OCI-LY3 (cell line): ENCODE measurements at regions not wholly inside any gene's neighbourhood (a gene's known extent, or its start where the extent isn't known, plus 50 kb on each side); places are given as distances from the start of the nearest gene placed in this dataset.

Source experiments
- H2AFZ ChIP-seq: fragments of 200-600, 300-600 bp; shearing (Covaris generic); 2 replicates; pipeline ENCODE4 v1.6.0; 2014; ENCODE audit warnings: antibody characterized with exemption, low read depth, low read length
- H3K27ac ChIP-seq: fragments of 200-600, 300-600 bp; sonication (generic); 2 replicates; pipeline ENCODE4 v1.5.1; 2014; ENCODE audit warnings: mild to moderate bottlenecking, low read length, moderate library complexity, mixed read lengths
- H3K27me3 ChIP-seq: fragments of 200-600, 300-600 bp; sonication (generic); 2 replicates; pipeline ENCODE4 v1.6.1; 2014; ENCODE audit warnings: low read depth, low read length, mixed read lengths
- H3K36me3 ChIP-seq: fragments of 200-600, 300-600 bp; sonication (generic); replicated peaks from 2 replicates; pipeline ENCODE3; 2014; ENCODE audit warnings: low read depth, low read length, mixed read lengths
- H3K4me1 ChIP-seq: fragments of 300-600, 200-600 bp; sonication (generic); 2 replicates; pipeline ENCODE4 v1.6.1; 2014; ENCODE audit warnings: low read length, mixed read lengths
- H3K4me2 ChIP-seq: fragments of 200-600, 300-600 bp; sonication (generic); 2 replicates; pipeline ENCODE4 v1.6.1; 2014; ENCODE audit warnings: low read length, mixed read lengths
- H3K4me3 ChIP-seq: fragments of 300-600, 200-600 bp; sonication (generic); 2 replicates; pipeline ENCODE4 v1.5.1; 2014; ENCODE audit warnings: antibody characterized with exemption, mild to moderate bottlenecking, low read length, moderate library complexity
- H3K79me2 ChIP-seq: fragments of 300-600, 200-600 bp; shearing (Covaris generic); 2 replicates; pipeline ENCODE4 v1.6.1; 2014; ENCODE audit warnings: mild to moderate bottlenecking, low read length, mixed read lengths
- H3K9ac ChIP-seq: fragments of 300-600, 200-600 bp; shearing (Covaris generic); 2 replicates; pipeline ENCODE4 v1.6.0; 2014; ENCODE audit warnings: mild to moderate bottlenecking, low read length, moderate library complexity
- H3K9me3 ChIP-seq: fragments of 200-600, 300-600 bp; shearing (Covaris generic); 2 replicates; pipeline ENCODE4 v1.6.1; 2014; ENCODE audit warnings: low read length, mixed read lengths; ENCODE audit not compliant: insufficient read depth
- H4K20me1 ChIP-seq: fragments of 200-600, 300-600 bp; sonication (generic); 2 replicates; pipeline ENCODE4 v1.6.1; 2016; ENCODE audit warnings: low read length, mixed read lengths; ENCODE audit not compliant: insufficient read depth
- EZH2phosphoT487 ChIP-seq: fragments of 200-600 bp; shearing (Covaris generic); IDR thresholded peaks from 2 replicates; pipeline ENCODE4 v1.6.1; 2018; ENCODE audit warnings: antibody characterized with exemption, mixed run types, low read depth
- TF ChIP-seq, protein P1 (sequence below): fragments of 200-600, 300-600 bp; sonication (generic); IDR thresholded peaks from 2 replicates; pipeline ENCODE4 v1.5.1; 2014; ENCODE audit warnings: antibody characterized with exemption, low read length, low read depth

DNA sequence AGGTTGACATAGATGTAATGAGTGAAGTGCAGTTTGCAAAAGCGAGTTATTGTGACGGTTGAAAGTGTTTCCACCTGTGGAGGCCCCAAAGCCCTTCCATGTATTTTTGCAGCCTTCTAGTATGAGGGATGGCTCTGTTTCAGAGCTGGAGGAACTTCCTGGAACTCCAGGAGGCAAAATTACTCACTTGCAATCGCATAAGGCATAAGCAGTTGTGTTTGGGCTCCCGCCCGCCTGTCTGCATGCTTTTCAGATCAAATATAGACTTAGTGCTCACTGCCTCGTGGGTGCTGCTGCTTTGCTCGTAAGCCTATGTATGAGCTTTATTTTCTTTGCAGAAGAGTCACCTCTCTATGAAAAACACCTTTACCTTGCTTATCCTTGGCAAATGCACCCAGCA is 146.8 kb upstream of the LARGE1 start:
- no peak overlapping the region for H2AFZ ChIP-seq
- no peak for TF ChIP-seq EZH2phosphoT487
- TF ChIP-seq, protein P1, sequence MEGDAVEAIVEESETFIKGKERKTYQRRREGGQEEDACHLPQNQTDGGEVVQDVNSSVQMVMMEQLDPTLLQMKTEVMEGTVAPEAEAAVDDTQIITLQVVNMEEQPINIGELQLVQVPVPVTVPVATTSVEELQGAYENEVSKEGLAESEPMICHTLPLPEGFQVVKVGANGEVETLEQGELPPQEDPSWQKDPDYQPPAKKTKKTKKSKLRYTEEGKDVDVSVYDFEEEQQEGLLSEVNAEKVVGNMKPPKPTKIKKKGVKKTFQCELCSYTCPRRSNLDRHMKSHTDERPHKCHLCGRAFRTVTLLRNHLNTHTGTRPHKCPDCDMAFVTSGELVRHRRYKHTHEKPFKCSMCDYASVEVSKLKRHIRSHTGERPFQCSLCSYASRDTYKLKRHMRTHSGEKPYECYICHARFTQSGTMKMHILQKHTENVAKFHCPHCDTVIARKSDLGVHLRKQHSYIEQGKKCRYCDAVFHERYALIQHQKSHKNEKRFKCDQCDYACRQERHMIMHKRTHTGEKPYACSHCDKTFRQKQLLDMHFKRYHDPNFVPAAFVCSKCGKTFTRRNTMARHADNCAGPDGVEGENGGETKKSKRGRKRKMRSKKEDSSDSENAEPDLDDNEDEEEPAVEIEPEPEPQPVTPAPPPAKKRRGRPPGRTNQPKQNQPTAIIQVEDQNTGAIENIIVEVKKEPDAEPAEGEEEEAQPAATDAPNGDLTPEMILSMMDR = no peak
- no peaks in the 10 kb centered on the region for H4K20me1 ChIP-seq
- no peaks in the 10 kb centered on the region for H3K4me1 ChIP-seq
- no peak overlapping the region for H3K4me3 ChIP-seq
- no peaks in the 10 kb centered on the region for H3K79me2 ChIP-seq
- H3K9ac ChIP-seq = no peak overlapping the region
- no peaks in the 10 kb centered on the region for H3K36me3 ChIP-seq
- H3K4me2 ChIP-seq = no peak overlapping the region
- H3K9me3 ChIP-seq = no peaks in the 10 kb centered on the region
- H3K27me3 ChIP-seq = peaks cover 39% of the 10 kb centered on the region
- H3K27ac ChIP-seq = no peak overlapping the region

DNA sequence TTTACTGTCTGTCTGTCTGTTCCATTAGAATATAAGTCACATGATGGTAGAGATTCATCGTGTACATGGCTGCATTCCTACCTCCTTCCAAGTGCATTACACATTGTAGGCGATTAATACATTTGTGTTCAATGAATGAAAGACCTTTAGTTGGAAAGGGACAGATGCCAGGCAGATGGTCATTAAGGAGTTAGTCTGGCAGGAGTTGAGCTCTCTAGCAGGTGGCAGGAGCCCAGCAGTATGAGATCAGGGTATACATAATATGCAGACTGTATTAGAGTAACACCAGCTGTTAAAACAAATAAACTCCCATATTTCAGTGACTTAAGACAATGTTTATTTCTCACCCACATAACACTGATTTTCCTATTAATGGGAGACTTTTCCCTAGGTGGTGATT is 147.7 kb upstream of the LARGE1 start:
- Histone ChIP-seq H3K4me3 (no peak overlapping the region), H3K27ac (no peak overlapping the region), H4K20me1 (no peaks in the 10 kb centered on the region), H3K4me1 (no peaks in the 10 kb centered on the region), H2AFZ (no peak overlapping the region), H3K79me2 (no peaks in the 10 kb centered on the region), H3K4me2 (no peak overlapping the region), H3K36me3 (no peaks in the 10 kb centered on the region), H3K9me3 (no peaks in the 10 kb centered on the region), H3K27me3 (peaks cover 46% of the 10 kb centered on the region), H3K9ac (no peak overlapping the region)
- TF ChIP-seq, protein P1 = no peak
- TF ChIP-seq EZH2phosphoT487 = no peak

DNA sequence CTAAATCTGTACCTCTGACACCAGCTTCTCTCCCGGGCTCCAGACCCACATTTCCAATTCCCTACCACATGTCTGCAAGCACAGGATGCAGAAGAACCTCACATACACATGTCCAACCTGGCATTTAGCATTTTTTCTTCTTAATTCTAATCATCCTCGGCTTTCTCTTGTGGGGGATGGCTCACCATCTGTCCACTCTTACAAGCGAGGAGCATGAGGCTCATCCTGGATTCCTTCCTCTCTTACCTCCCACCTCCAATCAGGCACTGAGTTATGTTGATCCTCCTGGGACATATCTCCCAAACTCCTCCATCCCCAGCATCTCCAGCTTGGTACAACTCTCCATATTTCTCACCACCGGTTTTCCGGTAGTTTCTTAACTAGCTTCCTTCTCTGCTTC is 149.8 kb upstream of the LARGE1 start:
- Histone ChIP-seq H3K4me2 (no peak overlapping the region), H3K27ac (no peak overlapping the region), H3K9me3 (no peaks in the 10 kb centered on the region)

DNA sequence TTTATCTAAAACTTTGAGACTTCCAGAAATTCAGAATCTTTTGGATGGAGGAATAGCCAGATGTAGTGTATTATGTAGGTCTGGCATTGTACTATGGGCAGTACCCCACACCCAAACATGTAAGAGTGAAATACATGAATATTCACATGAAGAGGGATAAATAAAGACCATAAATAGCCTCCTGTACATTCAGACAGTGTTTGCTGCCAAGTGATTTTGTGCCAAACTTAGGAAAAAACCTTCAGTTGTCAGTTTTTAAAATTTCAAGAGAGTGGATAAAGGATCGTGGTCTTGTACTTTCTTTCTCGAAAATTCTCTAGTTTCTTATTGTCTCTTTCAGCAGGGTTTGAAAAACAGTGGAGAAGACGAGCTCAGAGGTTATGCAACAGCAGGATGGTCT is 150.3 kb upstream of the LARGE1 start:
- no peak overlapping the region for H2AFZ ChIP-seq
- no peaks in the 10 kb centered on the region for H3K4me1 ChIP-seq
- H3K27ac ChIP-seq = no peak overlapping the region
- no peaks in the 10 kb centered on the region for H3K79me2 ChIP-seq
- no peak overlapping the region for H3K4me2 ChIP-seq
- H3K9me3 ChIP-seq = no peaks in the 10 kb centered on the region
- H3K27me3 ChIP-seq = peaks cover 47% of the 10 kb centered on the region
- no peaks in the 10 kb centered on the region for H4K20me1 ChIP-seq
- TF ChIP-seq, protein P1 = no peak
- TF ChIP-seq EZH2phosphoT487 = no peak
- H3K9ac ChIP-seq = no peak overlapping the region
- no peak overlapping the region for H3K4me3 ChIP-seq
- H3K36me3 ChIP-seq = no peaks in the 10 kb centered on the region

More for the DNA sequence above, 149.8 kb upstream of the LARGE1 start:
- no peak for TF ChIP-seq EZH2phosphoT487
- TF ChIP-seq, protein P1 = no peak
- H3K79me2 ChIP-seq = no peaks in the 10 kb centered on the region
- no peaks in the 10 kb centered on the region for H3K36me3 ChIP-seq
- H3K27me3 ChIP-seq = peaks cover 47% of the 10 kb centered on the region
- H3K9ac ChIP-seq = no peak overlapping the region
- H3K4me1 ChIP-seq = no peaks in the 10 kb centered on the region
- no peaks in the 10 kb centered on the region for H4K20me1 ChIP-seq
- no peak overlapping the region for H3K4me3 ChIP-seq
- no peak overlapping the region for H2AFZ ChIP-seq
